ENCODE measurements at regions not wholly inside any gene's neighbourhood (a gene's known extent, or its start where the extent isn't known, plus 50 kb on each side); places are given as distances from the start of the nearest gene placed in this dataset.

DNA sequence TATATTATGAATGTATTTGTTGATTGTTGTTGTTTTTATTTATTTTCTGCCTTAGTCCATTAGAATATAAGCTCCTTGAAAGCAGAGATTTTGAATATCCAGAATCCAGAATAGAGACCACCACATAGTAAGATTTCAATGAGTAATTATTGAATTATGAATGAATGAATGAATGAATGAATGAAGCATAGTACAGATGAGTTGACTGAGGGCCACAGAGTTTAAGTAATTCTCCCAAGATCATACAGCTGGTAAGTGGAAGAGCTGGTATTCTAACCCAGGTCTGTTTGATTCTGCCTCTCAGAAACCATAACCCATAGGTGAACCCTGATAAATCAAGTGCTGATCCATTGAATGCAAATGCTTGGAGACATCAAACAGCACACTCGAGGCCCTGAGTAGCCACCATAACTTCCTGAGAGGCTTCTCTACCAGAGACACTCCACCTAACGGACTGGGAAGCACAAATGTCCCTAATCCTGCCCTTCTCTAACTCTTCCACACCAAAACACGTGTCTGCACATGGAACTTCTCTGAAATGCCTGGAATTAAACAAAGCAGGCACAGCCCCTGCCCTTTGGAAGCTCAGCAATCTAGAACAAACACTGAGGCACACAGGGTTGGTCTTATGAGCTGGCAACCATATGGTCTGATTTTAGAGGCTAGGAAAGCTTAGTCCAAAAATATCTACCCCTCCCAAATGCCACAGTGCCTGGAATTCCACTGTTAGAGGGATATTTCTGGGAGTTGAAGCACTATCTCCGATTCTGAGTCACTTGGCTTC lies 190.1 kb downstream of the FOXO1 start:
- no peak overlapping the region for H2AFZ ChIP-seq (ENCODE audit: control insufficient read depth, low read length)
- dilution Hi-C loops (cut with MboI; ENCODE audit: extremely low pct_ligation_motif_present, low sequenced_read_pairs) = no loop called here
- no peak overlapping the region for H3K9ac ChIP-seq (ENCODE audit: control insufficient read depth, extremely low read depth, insufficient read depth, low read length)
- H3K27me3 ChIP-seq (ENCODE audit: control insufficient read depth, extremely low read depth, insufficient read depth, low read length) = no peaks in the 10 kb centered on the region
- no peak for DNase-seq (ENCODE audit: low read depth, low spot score)
- H3K27ac ChIP-seq (ENCODE audit: control insufficient read depth, insufficient read depth, low read length) = no peak overlapping the region
- no peaks in the 10 kb centered on the region for H3K9me1 ChIP-seq (ENCODE audit: control insufficient read depth, extremely low read depth, insufficient read depth, low read length)
- no peak overlapping the region for H3K4me3 ChIP-seq (ENCODE audit: control insufficient read depth in 2 of 3, extremely low read depth in 1 of 3, insufficient read depth in 2 of 3, low read depth in 1 of 3, low read length in 3 of 3)
- TF ChIP-seq CTCF (optimal IDR thresholded peaks at IDR 0.05 in 1 of 3, IDR thresholded peaks at IDR 0.05 in 1 of 3, conservative IDR thresholded peaks at IDR 0.05 in 1 of 3; ENCODE audit: extremely low read depth in 1 of 3, insufficient read depth in 2 of 3, low read length in 3 of 3) (no peak), EZH2 (IDR thresholded peaks at IDR 0.05; ENCODE audit: low read length) (no peak)
- no peaks in the 10 kb centered on the region for H3K36me3 ChIP-seq (ENCODE audit: control insufficient read depth in 2 of 2, extremely low read depth in 1 of 2, insufficient read depth in 2 of 2, low read length in 2 of 2)
- no peaks in the 10 kb centered on the region for H3K79me2 ChIP-seq (ENCODE audit: control insufficient read depth, insufficient read depth, low read length)
- H3K4me1 ChIP-seq (ENCODE audit: control insufficient read depth, extremely low read depth, insufficient read depth, low read length) = no peaks in the 10 kb centered on the region
- no peaks in the 10 kb centered on the region for H4K20me1 ChIP-seq (ENCODE audit: control insufficient read depth, extremely low read depth, insufficient read depth, low read length)
- H3K9me3 ChIP-seq (ENCODE audit: control insufficient read depth, low read depth, low read length) = no peaks in the 10 kb centered on the region
- FAIRE-seq = no peak
- H3K4me2 ChIP-seq (ENCODE audit: control insufficient read depth, extremely low read depth, insufficient read depth, low read depth, low read length) = no peak overlapping the region

- dilution Hi-C loops (cut with MboI; ENCODE audit: extremely low pct_ligation_motif_present, low sequenced_read_pairs) = no loop called here
- TF ChIP-seq CTCF (optimal IDR thresholded peaks at IDR 0.05 in 1 of 3, IDR thresholded peaks at IDR 0.05 in 1 of 3, conservative IDR thresholded peaks at IDR 0.05 in 1 of 3; ENCODE audit: extremely low read depth in 1 of 3, insufficient read depth in 2 of 3, low read length in 3 of 3) = no peak
- TF ChIP-seq EZH2 (IDR thresholded peaks at IDR 0.05; ENCODE audit: low read length) = no peak
- no peak for DNase-seq (ENCODE audit: low read depth, low spot score)
- no peaks in the 10 kb centered on the region for H3K27me3 ChIP-seq (ENCODE audit: control insufficient read depth, extremely low read depth, insufficient read depth, low read length)
- no peak overlapping the region for H3K4me2 ChIP-seq (ENCODE audit: control insufficient read depth, extremely low read depth, insufficient read depth, low read depth, low read length)
- H3K4me1 ChIP-seq (ENCODE audit: control insufficient read depth, extremely low read depth, insufficient read depth, low read length) = no peaks in the 10 kb centered on the region
- H2AFZ ChIP-seq (ENCODE audit: control insufficient read depth, low read length) = no peak overlapping the region
- no peak overlapping the region for H3K9ac ChIP-seq (ENCODE audit: control insufficient read depth, extremely low read depth, insufficient read depth, low read length)
- H3K9me3 ChIP-seq (ENCODE audit: control insufficient read depth, low read depth, low read length) = no peaks in the 10 kb centered on the region
- H3K36me3 ChIP-seq (ENCODE audit: control insufficient read depth in 2 of 2, extremely low read depth in 1 of 2, insufficient read depth in 2 of 2, low read length in 2 of 2) = no peaks in the 10 kb centered on the region
- H3K9me1 ChIP-seq (ENCODE audit: control insufficient read depth, extremely low read depth, insufficient read depth, low read length) = no peaks in the 10 kb centered on the region
- H3K27ac ChIP-seq (ENCODE audit: control insufficient read depth, insufficient read depth, low read length) = no peak overlapping the region
- no peaks in the 10 kb centered on the region for H4K20me1 ChIP-seq (ENCODE audit: control insufficient read depth, extremely low read depth, insufficient read depth, low read length)
- FAIRE-seq = no peak
- no peak overlapping the region for H3K4me3 ChIP-seq (ENCODE audit: control insufficient read depth in 2 of 3, extremely low read depth in 1 of 3, insufficient read depth in 2 of 3, low read depth in 1 of 3, low read length in 3 of 3)
- H3K79me2 ChIP-seq (ENCODE audit: control insufficient read depth, insufficient read depth, low read length) = no peaks in the 10 kb centered on the region
Observed at GRCh38 chr13:40477623-40478608, 188.5 kb downstream of the FOXO1 start.

All from keratinocyte (primary cell).